Renal cortex interstitium (tissue), 11 donors: ENCODE measurements at regions not wholly inside any gene's neighbourhood (a gene's known extent, or its start where the extent isn't known, plus 50 kb on each side); places are given as distances from the start of the nearest gene placed in this dataset.
A peak's percentile ranks its signal among the peaks of the same experiment; 100 is the strongest.

Experiments used
- DNase-seq, 11 donors: peaks; one replicate each; pipeline ENCODE4 v3.0.0-alpha.2; 2013; ENCODE audit warnings: low read depth in 9 of 11, low spot score in 4 of 11; ENCODE audit errors: extremely low read depth in 1 of 11

DNA sequence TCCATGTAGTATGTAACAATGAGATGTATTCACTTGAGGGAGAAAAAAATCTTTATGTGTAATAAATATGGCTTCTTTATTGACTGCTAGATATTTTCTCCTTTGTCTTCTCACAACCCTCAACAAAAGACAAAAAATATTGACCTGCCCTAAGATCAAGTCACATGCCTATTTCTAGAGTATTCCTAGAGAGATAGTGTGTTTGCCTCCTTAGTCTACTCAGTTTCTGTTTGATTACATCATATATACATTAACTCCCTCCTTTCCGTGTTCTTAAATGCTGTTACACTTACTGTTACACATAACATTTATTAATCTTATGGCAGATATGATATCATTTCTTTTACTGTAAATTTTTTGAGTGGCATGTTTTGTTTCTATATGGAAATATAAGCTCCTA is 281.6 kb upstream of the RGS18 start:
- DNase-seq: no peak

DNA sequence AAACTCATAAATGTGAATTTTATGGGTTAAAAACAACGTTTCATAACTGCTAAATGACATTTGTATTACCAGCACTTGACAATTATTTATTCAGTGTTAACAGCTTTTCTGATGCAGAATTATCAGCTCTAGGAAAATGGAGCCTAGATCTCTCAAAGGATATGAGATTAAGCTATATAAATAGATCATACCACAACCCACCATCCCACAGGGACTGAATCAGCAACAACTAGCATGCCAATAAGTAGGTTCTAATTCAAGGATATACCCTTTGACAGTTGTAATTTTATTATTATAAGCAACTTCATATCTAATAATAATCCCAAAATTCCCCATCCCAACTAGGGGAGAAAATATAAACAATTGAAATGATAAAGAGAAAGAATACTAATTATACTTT is 275.4 kb upstream of the RGS18 start:
- no peak for DNase-seq

DNA sequence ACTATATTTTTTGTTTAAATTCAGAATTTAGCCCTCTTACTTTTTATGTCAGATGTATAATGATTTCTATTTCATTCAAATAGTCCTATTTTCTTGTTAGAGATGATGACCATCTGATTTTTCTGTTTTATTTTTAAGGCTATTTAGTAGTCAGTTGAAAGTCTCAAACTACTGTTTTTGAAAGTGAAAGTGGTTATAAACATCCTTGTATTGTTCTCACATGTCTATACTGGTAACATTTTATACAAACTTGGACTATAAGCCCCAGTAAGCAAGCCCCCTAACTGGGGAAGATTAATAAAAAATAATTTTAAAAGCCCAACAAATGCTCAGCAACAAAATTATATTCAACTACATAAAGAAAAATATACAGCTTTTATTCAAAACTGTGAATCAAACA is 271.3 kb upstream of the RGS18 start:
- DNase-seq: no peak

DNA sequence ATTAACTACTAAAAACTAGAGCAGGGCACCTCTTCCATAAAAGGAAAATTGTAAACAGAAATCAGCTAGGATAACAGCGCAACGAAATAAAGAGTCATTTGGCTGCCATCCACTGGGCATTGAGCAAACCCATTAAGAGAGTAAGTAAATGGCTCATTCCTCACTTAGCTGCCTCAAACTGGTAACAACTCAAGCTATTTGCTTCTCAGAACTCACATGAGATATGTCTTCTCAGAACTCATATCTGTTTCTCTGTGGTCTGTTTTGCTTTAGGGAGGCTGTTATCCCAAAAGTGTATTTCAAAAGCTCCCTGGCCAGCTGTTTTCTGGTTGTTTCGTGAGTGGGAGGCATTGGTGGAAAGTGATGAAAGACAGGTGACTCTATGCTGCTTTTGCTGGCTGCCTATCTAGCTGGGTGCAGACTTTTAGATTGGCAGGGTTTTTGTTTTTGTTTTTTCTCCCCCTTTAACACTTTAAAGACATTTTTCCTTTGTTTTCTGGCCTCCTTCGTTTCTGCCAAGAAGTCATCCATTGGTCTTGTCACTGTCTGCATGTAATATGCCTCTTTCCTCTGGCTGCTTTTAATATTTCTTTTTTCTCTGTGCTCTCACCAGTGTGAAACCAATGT is 269.2 kb upstream of the RGS18 start:
- peak in 1 of 11 donors; percentile 18 for DNase-seq

DNA sequence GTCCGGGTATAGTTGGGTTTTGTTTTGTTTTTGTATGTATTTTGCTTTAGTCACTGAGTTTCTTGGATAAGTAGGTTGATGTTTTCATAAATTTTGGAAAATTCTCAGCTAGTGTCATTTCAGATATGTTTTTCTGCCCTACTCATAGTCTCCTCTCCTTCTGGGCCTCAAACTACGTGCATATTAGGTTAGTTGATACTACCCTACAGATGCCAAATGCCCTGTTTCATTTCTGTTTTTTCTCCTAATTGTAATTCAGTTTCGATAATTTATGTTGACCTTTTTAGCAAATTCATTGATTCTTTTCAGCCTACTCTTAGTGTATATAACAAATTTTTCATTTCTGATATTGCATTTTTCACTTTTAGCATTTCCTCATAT is 268.6 kb upstream of the RGS18 start:
- DNase-seq: no peak

DNA sequence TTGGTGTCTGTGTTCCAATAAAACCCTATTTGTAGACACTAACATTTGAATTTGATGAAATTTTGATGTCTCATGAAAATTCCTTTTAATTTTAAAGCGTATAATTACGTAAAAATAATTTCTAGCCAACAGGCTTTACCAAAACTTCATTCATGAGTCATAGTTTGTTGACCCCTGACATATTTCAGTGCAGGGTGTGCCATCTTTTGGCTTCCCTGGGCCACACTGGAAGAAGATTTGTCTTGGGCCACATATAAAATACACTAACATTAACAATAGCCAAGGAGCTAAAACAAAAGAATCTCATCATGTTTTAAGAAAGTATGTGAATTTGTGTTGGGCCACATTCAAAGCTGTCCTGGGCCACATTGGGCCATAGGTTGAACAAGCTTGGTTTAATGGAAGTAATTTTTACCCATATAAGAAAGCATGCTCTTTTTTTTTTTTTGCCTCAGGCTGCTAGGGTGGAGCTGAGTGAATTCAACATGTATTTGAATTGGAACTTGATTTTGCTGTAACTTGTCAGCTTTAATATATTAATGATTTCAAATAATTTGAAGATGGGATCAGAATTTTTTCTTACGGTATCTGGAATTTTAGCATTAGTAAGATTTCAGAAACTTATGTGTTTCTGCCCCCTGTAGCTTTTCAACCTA is 267.7 kb upstream of the RGS18 start:
- no peak for DNase-seq

DNA sequence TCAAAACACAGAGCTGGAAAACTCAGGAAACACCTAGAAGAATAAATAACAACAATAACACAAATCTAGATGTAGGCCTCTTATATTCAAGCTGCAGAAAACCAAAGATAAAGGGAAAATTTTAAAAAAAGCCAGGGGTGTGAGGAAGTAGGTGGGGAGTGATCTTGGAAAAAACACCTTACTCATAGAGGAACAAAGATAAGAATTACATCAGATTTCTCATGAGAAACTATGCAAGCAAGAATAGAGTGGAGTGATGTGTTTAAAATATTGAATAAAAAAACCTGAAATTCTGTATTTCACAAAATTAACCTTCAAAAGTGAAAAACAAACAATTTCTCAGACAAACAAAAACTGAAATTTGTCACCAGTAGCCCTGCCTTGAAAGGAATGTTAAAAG is 265.5 kb upstream of the RGS18 start:
- DNase-seq: no peak

DNA sequence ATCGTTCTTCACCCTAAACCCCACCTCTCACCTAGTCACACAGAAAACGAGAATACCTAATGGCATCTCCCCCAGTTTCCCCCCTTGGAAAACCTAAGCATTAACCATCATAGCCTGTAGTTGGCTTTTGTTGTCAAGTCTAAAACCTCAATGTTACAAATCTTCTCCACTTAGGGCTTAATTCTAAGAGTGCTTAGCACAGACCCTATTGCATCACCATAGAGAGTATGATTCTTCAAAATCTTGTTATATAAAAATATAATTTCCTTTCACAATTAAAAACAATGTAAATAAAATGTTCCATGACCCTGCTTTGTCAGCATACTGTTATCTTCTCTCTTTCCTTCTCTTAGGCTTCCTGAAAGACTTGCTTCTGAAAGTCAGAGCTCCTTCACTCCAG is 263.2 kb upstream of the RGS18 start:
- no peak for DNase-seq

DNA sequence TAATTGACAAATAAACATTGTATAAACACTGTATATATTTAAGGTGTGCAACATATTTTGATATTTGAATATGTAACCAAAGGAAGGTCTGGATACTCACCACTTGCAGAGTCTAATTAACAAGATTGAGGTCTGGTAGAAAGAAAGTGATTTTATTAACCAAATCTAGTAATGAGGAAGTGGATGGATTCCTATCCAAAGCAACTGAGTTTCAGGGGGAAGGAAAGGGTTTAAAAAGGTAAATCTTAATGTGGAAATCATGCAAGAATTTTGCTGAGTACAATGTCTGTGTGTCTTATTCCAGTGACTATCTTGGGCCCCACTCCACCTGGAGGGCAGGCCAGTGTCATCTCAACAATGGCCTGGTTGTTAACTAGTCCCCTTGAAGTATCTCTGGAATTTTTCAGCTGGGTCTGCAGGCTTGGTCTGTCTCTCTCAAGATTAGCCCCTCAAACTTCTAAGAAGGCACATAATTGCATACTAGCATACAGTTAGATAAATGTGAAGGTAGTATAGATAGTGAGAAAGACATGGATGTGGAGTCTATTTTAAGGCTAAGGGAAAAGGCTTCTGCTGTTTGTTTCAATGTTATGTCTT is 262.7 kb upstream of the RGS18 start:
- no peak for DNase-seq

DNA sequence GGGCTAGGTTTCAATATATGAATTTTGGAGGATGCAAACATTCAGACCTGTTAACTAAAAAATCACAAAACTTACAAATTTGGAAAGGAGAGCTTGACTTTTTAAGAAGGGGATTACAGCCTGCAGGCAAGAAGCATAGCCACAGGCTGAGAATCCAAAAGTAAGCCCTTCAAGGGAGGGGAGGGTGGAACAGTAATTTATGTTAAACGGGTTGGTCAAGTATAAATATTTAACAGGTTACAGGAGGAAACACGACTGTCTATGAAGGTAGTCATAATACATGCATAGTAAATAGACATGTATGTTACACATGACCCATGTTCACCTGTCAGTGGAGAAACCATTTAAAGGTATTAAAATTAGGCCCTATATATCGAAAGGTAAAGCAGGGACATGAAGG is 261.1 kb upstream of the RGS18 start:
- no peak for DNase-seq

DNA sequence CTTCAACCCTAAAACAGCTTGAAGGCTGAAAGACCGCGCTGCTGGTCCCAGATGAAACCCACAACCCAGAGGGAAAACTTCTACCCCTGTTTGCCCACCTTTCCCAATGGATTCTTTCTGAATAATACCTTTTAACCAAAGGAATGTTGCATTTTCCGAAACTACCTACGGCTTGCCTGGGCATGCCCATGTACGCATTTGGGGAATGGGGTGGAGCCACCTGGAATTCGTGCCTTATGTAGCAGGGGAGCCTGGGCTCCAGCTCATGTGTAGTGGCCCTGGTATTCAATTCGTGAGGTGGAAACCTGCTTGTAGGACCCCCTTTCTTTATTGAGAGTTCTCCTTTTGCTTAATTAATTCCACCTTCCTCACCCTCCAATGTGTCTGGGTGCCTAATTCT is 256.6 kb upstream of the RGS18 start:
- DNase-seq: no peak

DNA sequence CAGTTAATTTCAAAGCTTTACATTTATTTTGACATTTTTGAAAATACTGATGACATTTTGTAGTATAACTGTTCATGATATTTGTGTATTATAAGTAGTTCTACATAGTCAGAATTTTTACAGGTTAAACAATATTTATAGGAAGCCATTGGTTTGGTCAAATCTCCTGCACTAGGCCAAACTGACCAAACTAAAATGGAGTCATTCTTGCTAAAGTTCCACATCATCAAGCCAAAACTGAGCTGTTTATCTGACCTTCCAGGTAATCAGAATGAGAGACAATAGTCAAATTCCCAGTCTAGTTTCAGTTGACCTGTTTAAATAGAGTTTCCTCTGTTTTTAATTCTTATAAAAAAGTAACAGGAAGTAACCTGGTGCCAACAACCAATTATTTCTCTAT is 253.3 kb upstream of the RGS18 start:
- no peak for DNase-seq

DNA sequence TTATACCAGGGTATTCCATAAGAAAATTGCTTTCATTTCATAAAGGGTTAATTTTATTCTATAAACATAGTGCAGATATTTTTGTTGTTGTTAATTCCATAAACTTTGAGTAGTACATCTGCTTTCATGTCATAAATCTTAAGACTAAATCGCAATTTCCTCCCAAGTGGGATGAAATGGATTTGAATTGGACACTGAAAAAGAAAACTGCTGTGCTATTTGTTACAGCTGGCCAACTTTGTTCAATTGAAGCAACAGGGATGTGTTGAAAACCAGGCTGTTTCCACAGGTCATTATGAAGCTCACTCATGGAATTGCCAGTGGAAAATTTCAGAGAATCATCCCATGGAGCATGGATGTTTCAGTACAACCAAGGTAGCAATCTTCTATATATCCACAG is 252.5 kb upstream of the RGS18 start:
- DNase-seq: no peak

DNA sequence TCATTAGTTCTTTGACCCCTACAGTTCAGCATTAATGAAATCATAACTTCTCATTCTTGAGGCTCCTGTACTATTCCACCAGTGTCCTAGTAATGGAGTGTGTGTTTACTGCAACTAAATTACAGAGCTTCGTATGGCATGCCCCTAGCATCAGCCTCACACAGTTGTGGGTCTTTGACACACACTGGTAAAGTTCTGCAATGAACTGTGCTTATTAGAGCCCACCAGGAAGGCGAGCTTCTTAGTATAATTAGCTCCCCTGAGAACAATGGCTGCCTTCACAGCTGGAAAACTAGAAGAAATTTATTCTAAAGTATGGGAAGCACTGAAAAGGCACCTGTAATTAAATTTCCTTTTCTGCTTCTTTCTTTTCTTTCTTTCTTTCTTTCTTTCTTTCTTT is 251.1 kb upstream of the RGS18 start:
- DNase-seq: no peak

DNA sequence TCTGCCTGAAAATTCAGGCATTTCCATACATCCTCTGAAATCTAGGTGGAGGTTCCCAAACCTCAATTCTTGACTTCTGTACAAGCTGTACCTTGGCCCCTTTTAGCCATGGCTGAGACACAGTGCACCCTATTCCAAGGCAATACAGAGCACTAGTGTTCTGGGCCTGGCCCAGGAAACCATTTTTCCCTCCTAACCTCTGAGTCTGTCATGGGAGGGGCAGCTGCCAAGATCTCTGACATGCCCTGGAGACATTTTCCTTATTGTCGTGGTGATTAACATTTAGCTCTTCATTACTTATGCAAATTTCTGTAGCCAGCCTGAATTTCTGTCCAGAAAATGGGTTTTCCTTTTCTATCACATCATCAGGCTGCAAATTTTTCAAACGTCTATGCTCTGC is 248.0 kb upstream of the RGS18 start:
- DNase-seq: no peak

DNA sequence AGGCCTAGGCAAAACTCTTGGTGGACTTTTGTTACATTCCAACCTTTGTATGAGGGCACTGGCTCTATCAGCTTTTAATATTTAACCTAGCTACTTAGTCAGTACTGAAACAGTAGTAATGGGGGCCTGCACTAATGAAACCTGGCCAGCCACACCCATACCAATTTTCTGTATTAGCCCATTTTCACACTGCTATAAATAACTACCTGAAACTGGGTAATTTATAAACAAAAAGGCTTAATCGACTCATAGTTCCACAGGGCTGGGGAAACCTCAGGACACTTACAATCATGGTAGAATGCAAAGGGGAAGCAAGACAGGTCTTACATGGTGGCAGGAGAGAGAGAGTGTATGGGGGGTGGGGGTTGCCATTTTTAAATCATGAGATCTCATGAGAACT is 245.7 kb upstream of the RGS18 start:
- no peak for DNase-seq

DNA sequence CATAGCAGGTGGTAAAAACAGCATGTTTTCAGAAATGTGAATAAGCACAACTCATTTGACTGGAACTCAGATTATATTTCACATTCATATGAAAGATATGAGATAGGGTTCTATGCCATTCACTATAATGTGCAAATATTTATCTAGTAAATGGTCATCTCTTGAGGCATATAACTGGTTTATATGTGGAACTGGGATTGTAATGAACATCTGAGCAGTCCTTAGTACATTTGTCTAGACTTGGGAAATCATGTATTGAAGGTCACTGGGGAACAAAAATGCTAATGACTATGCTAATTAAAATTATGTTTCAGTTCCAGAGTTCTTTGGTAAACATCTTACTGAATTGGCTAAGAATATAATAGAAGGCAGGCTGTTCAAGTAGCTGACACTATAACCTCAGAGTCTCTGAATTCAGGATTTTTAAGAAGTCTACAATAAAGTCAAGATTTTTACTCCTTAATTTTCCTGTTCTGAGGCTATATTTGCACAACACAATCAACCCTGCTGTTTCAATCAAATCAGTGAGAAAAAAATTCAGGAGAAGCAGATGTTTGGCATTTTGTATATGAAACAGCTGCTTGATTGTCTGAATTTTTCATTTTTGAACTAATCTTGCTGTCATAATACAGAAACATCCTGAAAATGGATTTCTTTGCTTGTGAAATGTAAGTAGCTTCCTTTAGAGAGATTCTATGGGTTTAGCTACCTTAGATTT is 244.8 kb upstream of the RGS18 start:
- no peak for DNase-seq

DNA sequence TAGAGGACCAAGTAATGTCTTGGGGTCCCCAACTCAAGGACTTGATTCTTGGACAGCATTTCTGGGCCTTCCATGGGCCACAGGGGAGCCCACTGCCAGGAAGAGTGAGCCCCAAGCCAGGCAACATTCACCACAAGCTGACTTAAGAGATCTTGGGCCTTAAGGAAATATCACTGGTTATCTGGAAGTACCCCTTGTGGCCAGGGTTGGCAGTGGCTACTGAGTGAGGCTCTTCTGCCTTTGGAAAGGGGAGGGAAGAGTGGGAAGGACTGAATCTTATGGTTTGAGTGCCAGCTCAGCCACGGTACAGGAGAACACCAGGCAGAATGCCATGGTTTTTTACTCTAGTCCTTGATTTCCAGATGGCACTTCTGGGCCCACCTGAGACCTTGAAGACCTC is 228.9 kb upstream of the RGS18 start:
- no peak for DNase-seq

DNA sequence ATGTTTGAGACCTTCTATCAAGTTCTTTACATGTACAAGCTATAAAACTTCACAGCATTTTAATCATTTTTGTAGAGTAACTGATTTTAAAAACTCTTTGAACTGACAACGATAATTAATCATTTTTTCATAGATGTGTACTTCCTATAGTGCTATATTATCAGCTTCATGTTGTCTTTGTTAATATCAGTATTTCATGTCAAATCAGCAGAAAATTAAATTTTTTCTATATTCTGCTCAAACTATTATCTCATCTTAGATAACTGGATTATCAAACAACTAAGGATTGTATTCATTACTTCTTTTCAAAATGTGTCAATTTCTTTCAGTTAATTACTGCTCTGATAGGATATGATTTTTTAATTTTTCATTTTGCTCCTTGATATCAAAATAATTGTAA is 214.6 kb upstream of the RGS18 start:
- DNase-seq: no peak

DNA sequence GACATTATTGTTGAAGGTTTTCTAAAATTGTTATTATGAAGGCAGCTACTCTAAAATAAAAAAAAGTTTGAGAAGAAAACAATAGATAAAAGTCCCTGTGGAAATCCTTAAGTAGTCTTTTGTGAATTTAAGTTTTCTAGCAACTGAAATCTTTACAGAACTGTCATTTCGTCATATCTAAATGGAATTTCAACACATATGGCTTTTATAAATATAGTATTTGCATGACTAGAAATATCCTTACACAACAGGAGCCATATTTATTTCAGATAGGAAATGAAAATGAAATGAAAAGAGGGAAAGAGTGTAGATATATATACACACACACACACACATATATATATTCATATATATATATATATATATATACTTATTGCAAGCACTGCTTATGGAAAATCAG is 204.7 kb upstream of the RGS18 start:
- no peak for DNase-seq
